Putamen (tissue), 1 donor: ENCODE measurements at regions not wholly inside any gene's neighbourhood (a gene's known extent, or its start where the extent isn't known, plus 50 kb on each side); places are given as distances from the start of the nearest gene placed in this dataset.
"Not testable (repeated sequence)": the region's sequence is repeated elsewhere in the genome, so short reads cannot be mapped to it uniquely, and the experiment has no call there.

Experiments used
- DNase-seq: peaks from one replicate; pipeline ENCODE4 v3.0.0-alpha.2; 2016; ENCODE audit warnings: low spot score

DNA sequence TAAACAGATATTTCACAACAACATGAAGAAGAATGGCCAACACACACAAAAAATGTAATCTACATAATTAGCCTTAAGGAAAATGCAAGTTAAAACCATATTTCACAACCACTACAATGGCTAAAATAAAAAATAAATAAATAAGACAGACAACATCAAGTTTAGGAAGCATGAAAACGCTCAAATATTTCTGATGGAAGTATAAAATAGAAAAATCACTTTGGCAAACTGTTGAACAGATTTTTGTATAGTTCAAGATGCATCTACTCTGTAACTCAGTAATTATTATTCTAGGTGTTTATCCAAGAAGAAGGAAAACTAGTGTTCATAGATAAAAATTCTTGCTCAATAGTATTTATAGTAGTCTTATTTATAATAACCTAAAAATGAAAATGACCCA is 1410.1 kb upstream of the ADGRB3 start:
- no peak for DNase-seq

- no peak for DNase-seq
Observed at GRCh38 chr6:67221226-67221625, 1413.9 kb upstream of the ADGRB3 start.

- DNase-seq = no peak
Observed at GRCh38 chr6:67219346-67219745, 1415.7 kb upstream of the ADGRB3 start.

DNA sequence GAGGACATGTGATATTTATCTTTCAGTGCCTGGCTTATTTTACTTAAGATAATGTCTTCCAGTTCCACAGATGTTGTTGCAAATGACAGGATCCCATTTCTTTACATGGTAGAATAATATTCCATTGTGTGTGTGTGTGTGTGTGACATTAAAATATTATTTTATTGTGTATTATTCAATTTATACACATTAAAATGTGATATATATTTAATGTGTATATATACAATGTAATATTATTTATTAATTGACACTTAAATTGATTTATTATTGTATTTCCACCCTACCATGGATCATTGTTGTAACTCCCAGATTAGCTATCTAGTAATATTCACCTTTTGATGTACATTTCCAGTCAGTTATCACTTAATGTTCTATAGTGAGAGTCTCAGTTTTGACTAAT is 1422.5 kb upstream of the ADGRB3 start:
- DNase-seq = no peak

- DNase-seq = no peak
Observed at GRCh38 chr6:67210450-67210849, 1424.6 kb upstream of the ADGRB3 start.

- no peak for DNase-seq
Observed at GRCh38 chr6:67201563-67201962, 1433.5 kb upstream of the ADGRB3 start.

DNA sequence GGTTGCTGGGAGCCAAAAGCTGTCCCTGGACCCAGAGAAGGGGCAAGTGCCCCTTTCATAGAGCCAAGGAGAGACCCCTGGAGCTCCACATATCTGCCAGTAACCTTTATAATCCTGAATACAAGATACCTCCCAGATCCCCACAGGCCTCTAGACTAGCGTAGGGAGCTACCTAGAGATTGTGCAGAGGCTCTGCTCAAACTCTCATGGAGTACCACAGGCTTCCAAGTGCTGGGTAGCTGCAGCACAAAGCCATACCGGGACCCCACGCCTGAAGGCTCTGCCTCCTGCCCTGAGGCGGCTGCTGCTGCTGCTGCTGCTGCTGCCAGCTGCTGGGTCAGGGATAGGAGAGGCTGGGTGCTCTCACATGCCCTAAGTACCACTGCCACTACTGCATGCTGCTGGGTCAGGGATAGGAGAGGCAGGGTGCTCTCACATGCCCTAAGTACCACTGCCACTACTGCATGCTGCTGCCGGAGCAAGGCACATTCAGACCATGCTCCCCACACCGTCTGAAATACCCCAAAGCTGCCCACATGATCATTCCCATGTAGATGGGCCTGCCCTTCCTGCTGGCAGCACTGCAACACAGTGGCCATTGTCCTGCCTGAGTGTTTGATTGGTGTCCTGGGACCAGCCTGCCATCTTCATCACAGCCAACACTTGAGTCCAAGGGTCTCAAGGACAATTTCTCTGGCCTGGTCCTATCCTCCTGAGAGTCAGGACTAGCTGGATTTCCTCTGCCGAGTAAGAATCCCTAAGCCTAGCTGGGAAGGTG is 1434.3 kb upstream of the ADGRB3 start:
- no peak for DNase-seq

DNA sequence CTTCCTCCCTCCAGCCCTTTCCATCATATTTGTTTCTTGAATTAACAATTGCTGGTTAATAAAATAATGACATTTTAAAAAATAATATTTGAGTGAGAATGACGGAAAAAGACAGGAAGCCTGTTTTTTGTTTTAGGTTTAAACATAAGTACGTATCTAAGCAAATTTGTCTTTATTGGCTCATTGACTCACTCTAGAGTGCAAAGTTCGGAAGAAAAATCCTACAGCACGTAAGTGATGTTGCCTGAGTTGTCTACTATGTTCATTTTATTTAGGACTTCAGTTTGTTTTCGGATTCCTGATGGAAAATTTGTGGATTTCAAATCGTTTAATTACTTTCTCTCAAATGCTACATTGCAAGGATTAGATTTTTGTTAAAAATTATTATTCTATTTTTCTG is 1435.7 kb upstream of the ADGRB3 start:
- no peak for DNase-seq

DNA sequence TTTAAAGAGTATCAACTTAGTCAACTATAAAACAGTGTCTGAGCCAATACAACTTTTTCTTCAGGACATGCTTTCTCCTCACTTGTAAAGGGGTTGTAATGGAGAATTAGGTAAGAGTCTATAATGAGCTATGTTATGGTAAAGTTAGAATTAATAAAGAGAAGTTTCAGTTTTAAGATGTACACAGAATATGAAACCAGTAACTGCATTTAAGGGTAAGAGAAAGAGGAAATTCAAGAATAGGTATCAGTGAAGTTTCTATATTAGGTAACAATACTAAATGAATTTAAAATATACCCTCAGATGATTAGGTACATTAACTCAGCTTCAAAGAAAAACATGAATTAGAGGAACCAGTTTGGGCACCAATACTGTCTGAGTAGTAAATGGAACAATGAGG is 1444.3 kb upstream of the ADGRB3 start:
- no peak for DNase-seq

DNA sequence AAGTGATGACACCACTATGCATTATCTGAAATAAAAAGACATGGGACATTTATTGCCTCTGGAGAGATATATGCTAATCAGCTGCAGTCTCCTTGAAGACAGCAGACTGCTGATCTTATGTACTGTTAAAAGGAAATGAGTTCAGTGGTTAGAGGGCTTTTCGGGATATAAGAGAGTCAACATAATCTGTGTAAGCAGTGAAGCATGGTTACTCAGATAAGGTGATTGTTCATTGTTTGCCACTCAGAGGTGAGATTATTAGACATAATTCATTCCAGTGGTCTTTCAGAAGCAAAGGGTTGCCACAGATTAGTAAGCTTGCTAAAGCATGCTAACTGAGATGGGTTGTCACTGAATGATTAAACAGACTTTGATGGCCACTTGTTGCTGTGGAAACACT is 1450.7 kb upstream of the ADGRB3 start:
- no peak for DNase-seq

DNA sequence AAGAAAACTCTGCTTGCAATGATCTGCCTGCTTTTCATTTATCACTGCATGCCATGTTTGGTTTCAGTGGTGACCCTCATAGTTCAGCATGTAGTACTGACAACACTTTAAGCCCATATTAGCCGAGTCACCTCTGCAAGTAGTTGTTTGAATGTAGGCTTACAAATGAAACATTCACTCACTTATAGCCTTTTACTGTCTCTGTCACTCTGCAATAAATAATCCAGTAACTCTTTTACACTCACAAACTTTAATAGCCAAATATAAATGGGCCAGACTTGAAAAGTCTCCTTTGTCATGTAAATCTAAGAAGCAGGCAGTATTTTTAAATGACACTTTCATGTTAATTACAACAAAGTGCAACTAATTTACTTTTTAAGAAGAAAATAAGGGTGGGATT is 1460.0 kb upstream of the ADGRB3 start:
- no peak for DNase-seq

DNA sequence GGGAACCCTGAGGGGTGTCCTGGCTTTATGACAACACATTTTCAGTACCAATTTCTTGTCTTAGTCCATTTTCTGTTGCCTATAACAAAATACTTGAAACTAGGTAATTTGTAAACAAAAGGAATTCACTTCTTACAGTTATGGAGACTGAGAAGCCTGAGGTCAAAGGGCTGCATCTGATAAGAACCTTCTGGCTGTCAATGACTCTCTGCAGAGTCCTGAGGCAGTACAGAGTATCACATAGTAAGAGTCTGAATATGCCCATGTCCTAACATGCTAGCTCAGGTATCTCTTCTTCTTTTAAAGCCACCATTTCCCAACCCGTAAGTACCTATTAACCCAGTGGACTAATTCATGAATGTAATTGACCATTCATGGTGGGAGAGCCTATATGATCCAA is 1458.6 kb upstream of the EYS start:
- DNase-seq = no peak

GRCh38 chr6:67160820-67161219 is 1453.8 kb upstream of the EYS start:
- DNase-seq = no peak

GRCh38 chr6:67141005-67141404 is 1434.0 kb upstream of the EYS start:
- DNase-seq = no peak

DNA sequence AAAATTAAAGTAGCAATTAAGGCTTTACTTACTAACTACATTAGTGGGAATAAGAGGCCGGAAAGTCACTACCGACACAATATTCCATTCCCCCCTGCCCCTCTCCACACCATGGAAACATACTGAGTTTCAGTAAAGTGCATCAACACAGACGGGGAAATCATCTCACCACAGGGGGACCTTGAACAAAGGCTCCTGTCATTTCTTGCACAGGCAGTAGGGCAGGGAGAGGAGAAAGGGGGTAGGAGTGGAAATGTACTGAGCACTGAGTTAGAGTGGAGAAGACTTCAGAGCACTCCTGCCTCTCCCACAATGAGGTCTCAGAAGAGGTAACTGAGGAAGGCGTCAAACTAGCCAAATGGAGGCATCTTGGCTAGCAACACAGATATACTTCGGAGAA is 1426.9 kb upstream of the EYS start:
- DNase-seq = no peak

DNA sequence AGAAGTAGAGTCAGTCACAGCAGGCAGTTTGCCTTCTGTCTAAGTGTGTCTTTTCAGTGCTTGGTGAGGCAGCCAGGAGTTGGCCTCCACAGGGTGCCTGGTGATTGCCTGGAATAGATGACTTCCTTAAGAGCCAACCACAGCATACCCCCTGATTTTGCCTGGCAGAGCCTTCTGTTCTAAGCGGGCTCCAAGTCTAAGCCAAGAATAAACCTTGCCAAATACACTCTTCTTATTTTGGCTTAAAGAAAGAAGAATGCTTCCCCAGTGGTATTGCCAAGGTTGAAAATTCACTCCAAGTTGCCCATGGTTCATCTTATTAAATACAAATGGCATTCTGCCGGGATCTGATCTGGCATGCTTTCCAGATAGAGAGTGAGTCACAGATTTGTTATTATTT is 1424.8 kb upstream of the EYS start:
- DNase-seq = peak; percentile 25

GRCh38 chr6:67129780-67130179 is 1422.8 kb upstream of the EYS start:
- DNase-seq = no peak

GRCh38 chr6:67127041-67127440 is 1420.0 kb upstream of the EYS start:
- no peak for DNase-seq

DNA sequence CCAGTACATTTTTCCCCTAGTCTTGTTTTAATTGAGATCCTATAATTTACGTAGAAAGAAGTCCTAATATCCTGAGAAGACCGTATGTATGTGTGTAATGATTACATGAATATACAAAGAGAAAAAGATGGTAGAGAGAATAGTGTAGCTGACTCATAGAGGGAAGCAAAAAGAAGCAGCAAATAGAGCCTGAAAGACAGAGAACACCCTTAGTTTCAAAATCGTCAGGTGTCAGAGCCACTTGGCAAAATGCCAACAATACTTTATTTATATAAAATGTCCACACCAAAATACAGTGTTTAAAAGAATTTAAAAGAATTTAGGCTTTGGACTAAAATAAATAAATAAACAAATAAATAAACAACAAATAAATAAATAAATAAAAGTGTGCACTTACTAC is 1414.1 kb upstream of the EYS start:
- no peak for DNase-seq

GRCh38 chr6:67112120-67112519 is 1405.1 kb upstream of the EYS start:
- DNase-seq = no peak

DNA sequence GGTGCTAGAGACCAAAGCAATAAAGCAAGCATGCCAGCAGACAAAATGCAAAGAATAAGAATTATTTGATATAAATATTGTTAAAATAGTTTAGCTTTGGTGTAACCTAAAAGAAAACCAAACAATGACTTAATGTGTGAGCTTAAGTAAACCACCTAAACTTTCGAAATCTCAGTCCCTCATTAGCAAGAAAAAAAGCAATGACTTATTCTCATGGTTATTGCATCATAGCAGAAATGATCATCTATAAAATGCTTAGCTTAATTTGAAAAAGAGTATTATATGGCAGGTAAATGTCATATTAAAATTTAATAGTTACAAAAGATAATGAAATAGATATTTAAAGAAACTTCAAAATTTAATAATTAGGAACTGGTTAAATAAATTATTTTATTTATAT is 1395.7 kb upstream of the EYS start:
- no peak for DNase-seq

GRCh38 chr6:67095618-67096226 is 1388.7 kb upstream of the EYS start:
- not testable (repeated sequence) for DNase-seq

DNA sequence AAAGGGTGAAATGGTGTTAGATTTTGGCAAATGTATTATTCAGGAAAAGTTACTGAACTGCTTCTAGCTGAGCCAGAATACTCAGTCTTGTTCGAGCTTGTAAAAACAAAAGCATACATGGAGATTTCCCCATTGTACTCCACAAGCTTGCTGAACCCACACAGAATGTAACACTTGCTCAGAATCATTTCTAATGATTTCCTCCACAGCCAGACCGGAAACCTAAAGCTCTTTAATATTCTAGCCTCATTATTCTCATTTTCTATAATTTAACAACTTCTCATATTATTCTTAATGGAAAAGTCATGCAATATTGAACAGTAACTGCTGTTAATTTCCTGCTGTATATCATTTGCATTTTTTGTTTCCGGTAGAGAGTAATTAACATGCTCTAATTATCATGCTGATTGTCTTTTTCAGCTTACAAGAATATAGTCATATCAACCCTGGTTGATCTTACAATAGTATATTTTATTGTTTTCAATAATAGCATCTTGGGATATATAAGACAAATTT is 1387.5 kb upstream of the EYS start:
- no peak for DNase-seq

GRCh38 chr6:67073938-67074337 is 1366.9 kb upstream of the EYS start:
- no peak for DNase-seq
